ENCODE measurements at regions not wholly inside any gene's neighbourhood (a gene's known extent, or its start where the extent isn't known, plus 50 kb on each side); places are given as distances from the start of the nearest gene placed in this dataset.
A peak's percentile ranks its signal among the peaks of the same experiment; 100 is the strongest.
"Not testable (repeated sequence)": the region's sequence is repeated elsewhere in the genome, so short reads cannot be mapped to it uniquely, and the experiment has no call there.

GRCh38 chr5:77909237-77909636, 133.1 kb upstream of the TBCA start:
- no peak for DNase-seq (ENCODE audit: low spot score)

GRCh38 chr5:77908787-77909186, 132.6 kb upstream of the TBCA start:
- no peak for DNase-seq (ENCODE audit: low spot score)

- DNase-seq (ENCODE audit: low spot score), result no peak
Measured at GRCh38 chr5:77907786-77908185, 131.6 kb upstream of the TBCA start.

GRCh38 chr5:77906806-77907205, 130.7 kb upstream of the TBCA start:
- no peak for DNase-seq (ENCODE audit: low spot score)

GRCh38 chr5:77904362-77904761, 128.2 kb upstream of the TBCA start:
- no peak for DNase-seq (ENCODE audit: low spot score)

- no peak for DNase-seq (ENCODE audit: low spot score)
Measured at GRCh38 chr5:77900691-77901090, 124.6 kb upstream of the TBCA start.

- no peak for DNase-seq (ENCODE audit: low spot score)
Measured at GRCh38 chr5:77898385-77898784, 122.2 kb upstream of the TBCA start.

GRCh38 chr5:77896338-77896737, 120.2 kb upstream of the TBCA start:
- no peak for DNase-seq (ENCODE audit: low spot score)

- not testable (repeated sequence) for DNase-seq (ENCODE audit: low spot score)
Measured at GRCh38 chr5:77894103-77894502, 118.0 kb upstream of the TBCA start.

GRCh38 chr5:77893225-77893860, 117.2 kb upstream of the TBCA start:
- peak; percentile 32 for DNase-seq (ENCODE audit: low spot score)

- no peak for DNase-seq (ENCODE audit: low spot score)
Measured at GRCh38 chr5:77892061-77893010, 116.2 kb upstream of the TBCA start.

GRCh38 chr5:77885519-77885918, 109.4 kb upstream of the TBCA start:
- DNase-seq (ENCODE audit: low spot score), result no peak

GRCh38 chr5:77882670-77883257, 106.6 kb upstream of the TBCA start:
- DNase-seq (ENCODE audit: low spot score), result no peak

GRCh38 chr5:77881528-77881927, 105.4 kb upstream of the TBCA start:
- peak; percentile 44 for DNase-seq (ENCODE audit: low spot score)

- no peak for DNase-seq (ENCODE audit: low spot score)
Measured at GRCh38 chr5:77877516-77878355, 101.6 kb upstream of the TBCA start.

- DNase-seq (ENCODE audit: low spot score), result no peak
Measured at GRCh38 chr5:77876862-77877502, 100.8 kb upstream of the TBCA start.

- no peak for DNase-seq (ENCODE audit: low spot score)
Measured at GRCh38 chr5:77876316-77876715, 100.2 kb upstream of the TBCA start.

GRCh38 chr5:77874691-77875090, 98.6 kb upstream of the TBCA start:
- no peak for DNase-seq (ENCODE audit: low spot score)

- no peak for DNase-seq (ENCODE audit: low spot score)
Measured at GRCh38 chr5:77873239-77873638, 97.1 kb upstream of the TBCA start.

- DNase-seq (ENCODE audit: low spot score), result no peak
Measured at GRCh38 chr5:77871946-77872345, 95.8 kb upstream of the TBCA start.

GRCh38 chr5:77871016-77871415, 94.9 kb upstream of the TBCA start:
- DNase-seq (ENCODE audit: low spot score), result no peak
